ENCODE measurements at regions not wholly inside any gene's neighbourhood (a gene's known extent, or its start where the extent isn't known, plus 50 kb on each side); places are given as distances from the start of the nearest gene placed in this dataset.

DNA sequence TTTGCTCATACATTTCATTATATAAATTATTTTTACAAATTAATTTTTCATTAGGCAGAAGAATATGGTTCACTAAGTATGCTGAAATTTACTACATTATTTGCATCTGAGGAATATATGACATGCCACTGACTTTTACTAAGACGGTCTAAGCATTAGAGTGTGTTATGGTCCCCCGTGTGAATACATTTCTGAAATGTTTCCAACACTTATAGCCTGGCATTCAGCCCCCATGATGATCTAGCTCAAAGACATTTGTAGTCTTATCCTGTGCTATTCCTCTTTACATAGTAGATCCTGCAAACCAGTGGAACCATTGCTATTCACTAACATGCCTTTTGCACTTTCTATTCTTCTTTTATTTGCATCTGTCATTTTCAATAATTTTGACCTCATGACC, 1878.0 kb downstream of the MRPL39 start:
- no peak overlapping the region for H2AFZ ChIP-seq (ENCODE audit: low read length)
- no peaks in the 10 kb centered on the region for H3K36me3 ChIP-seq (replicated peaks; ENCODE audit: insufficient read depth, low read length)
- no peak overlapping the region for H3K4me2 ChIP-seq (ENCODE audit: low read depth, low read length)
- no peaks in the 10 kb centered on the region for H3K4me1 ChIP-seq (ENCODE audit: low read length)
- H3K9me3 ChIP-seq (replicated peaks; ENCODE audit: insufficient read depth, low read length): no peaks in the 10 kb centered on the region
- H3K4me3 ChIP-seq (ENCODE audit: low read length): no peak overlapping the region
- H3K79me2 ChIP-seq (ENCODE audit: low read length): no peaks in the 10 kb centered on the region
- no peak overlapping the region for H3K9ac ChIP-seq (ENCODE audit: low read length)
- TF ChIP-seq EZH2 (optimal IDR thresholded peaks at IDR 0.05; ENCODE audit: low read depth, low read length): no peak
- TF ChIP-seq CTCF (IDR thresholded peaks at IDR 0.05; ENCODE audit: low read length): no peak
- TF ChIP-seq EZH2phosphoT487 (IDR thresholded peaks at IDR 0.05; ENCODE audit: low read length): no peak
- DNase-seq: no peak
- no peak overlapping the region for H3K27ac ChIP-seq (ENCODE audit: low read length)
- no peaks in the 10 kb centered on the region for H3K27me3 ChIP-seq (replicated peaks; ENCODE audit: insufficient read depth, low read length)
- no peaks in the 10 kb centered on the region for H3K9me2 ChIP-seq (replicated peaks; ENCODE audit: insufficient read depth, low read length)
- no peaks in the 10 kb centered on the region for H4K20me1 ChIP-seq (ENCODE audit: insufficient read depth, low read length)
- no peaks in the 10 kb centered on the region for H3F3A ChIP-seq (ENCODE audit: insufficient read depth, low read length)

DNA sequence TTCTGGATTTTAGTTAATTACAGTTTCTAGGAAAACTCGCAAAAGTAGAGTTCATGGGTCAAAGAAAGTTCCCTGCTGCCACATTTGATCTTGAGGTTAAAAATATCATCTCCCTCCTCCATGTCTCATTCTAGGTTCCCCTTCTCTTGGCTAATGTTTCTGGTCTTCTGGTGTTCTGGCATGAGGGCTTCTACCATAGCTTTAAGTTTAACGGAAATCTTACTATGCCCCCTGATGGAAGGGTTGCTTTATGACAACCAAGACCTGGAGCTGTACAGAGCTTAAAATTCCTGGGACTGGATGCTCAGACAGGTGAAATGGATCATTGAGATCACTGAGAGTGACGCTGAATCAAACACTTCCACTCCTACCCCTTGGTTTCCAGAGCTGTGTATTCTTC, 1881.7 kb downstream of the MRPL39 start:
- Histone ChIP-seq H3K9me3 (replicated peaks; ENCODE audit: insufficient read depth, low read length) (no peaks in the 10 kb centered on the region), H2AFZ (ENCODE audit: low read length) (no peak overlapping the region), H3K27me3 (replicated peaks; ENCODE audit: insufficient read depth, low read length) (no peaks in the 10 kb centered on the region), H3F3A (ENCODE audit: insufficient read depth, low read length) (no peaks in the 10 kb centered on the region), H3K4me2 (ENCODE audit: low read depth, low read length) (no peak overlapping the region), H3K9ac (ENCODE audit: low read length) (no peak overlapping the region), H3K9me2 (replicated peaks; ENCODE audit: insufficient read depth, low read length) (no peaks in the 10 kb centered on the region), H3K4me1 (ENCODE audit: low read length) (no peaks in the 10 kb centered on the region), H3K27ac (ENCODE audit: low read length) (no peak overlapping the region), H4K20me1 (ENCODE audit: insufficient read depth, low read length) (no peaks in the 10 kb centered on the region), H3K4me3 (ENCODE audit: low read length) (no peak overlapping the region), H3K79me2 (ENCODE audit: low read length) (no peaks in the 10 kb centered on the region), H3K36me3 (replicated peaks; ENCODE audit: insufficient read depth, low read length) (no peaks in the 10 kb centered on the region)
- DNase-seq: no peak
- no peak for TF ChIP-seq EZH2phosphoT487 (IDR thresholded peaks at IDR 0.05; ENCODE audit: low read length)
- TF ChIP-seq CTCF (IDR thresholded peaks at IDR 0.05; ENCODE audit: low read length): no peak
- no peak for TF ChIP-seq EZH2 (optimal IDR thresholded peaks at IDR 0.05; ENCODE audit: low read depth, low read length)

DNA sequence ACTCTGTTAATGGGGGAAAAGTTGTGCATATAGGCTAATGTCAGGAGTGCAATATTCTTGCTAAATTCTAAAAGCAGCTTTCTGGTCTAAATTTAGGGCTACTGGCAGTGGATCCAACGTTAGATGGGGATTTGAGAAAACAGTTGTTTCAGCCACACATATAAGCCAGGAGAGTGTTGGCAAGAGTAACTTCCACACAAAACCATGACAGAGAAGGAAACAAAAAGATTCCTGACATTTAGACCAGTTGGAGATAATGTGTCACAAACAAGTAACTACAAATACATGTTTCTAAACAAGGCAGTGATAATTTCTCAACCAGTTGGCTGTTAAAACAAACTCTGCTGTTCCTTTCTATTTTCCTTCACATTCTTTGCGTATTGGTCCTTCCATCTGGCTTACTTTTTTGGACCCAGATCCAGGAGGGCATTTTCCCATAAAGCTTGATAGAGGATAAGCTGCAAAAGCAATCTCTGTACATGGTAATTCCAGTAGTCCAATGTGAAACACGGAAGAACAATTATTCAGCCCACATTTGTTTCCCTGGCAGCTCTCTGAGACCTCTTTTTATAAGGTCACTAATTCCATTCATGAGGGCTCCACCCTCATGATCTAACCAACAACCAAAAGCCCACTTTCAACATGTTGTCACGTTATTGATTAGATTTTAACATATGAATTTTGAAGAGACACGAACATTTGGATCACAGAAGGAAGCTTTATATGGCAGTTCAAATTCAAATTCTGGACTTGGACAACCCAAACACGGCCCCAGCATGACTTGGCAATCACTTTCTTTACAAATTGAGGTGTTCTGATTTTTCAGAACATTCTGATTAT, 1888.6 kb downstream of the MRPL39 start:
- no peaks in the 10 kb centered on the region for H3K4me1 ChIP-seq (ENCODE audit: low read length)
- no peak overlapping the region for H3K4me2 ChIP-seq (ENCODE audit: low read depth, low read length)
- H3K27me3 ChIP-seq (replicated peaks; ENCODE audit: insufficient read depth, low read length): no peaks in the 10 kb centered on the region
- TF ChIP-seq CTCF (IDR thresholded peaks at IDR 0.05; ENCODE audit: low read length) (no peak), EZH2 (optimal IDR thresholded peaks at IDR 0.05; ENCODE audit: low read depth, low read length) (no peak), EZH2phosphoT487 (IDR thresholded peaks at IDR 0.05; ENCODE audit: low read length) (no peak)
- H3K9me3 ChIP-seq (replicated peaks; ENCODE audit: insufficient read depth, low read length): no peaks in the 10 kb centered on the region
- no peaks in the 10 kb centered on the region for H3K79me2 ChIP-seq (ENCODE audit: low read length)
- H3F3A ChIP-seq (ENCODE audit: insufficient read depth, low read length): no peaks in the 10 kb centered on the region
- H3K4me3 ChIP-seq (ENCODE audit: low read length): no peak overlapping the region
- H3K9ac ChIP-seq (ENCODE audit: low read length): no peak overlapping the region
- no peak overlapping the region for H3K27ac ChIP-seq (ENCODE audit: low read length)
- H3K9me2 ChIP-seq (replicated peaks; ENCODE audit: insufficient read depth, low read length): no peaks in the 10 kb centered on the region
- no peaks in the 10 kb centered on the region for H4K20me1 ChIP-seq (ENCODE audit: insufficient read depth, low read length)
- H3K36me3 ChIP-seq (replicated peaks; ENCODE audit: insufficient read depth, low read length): no peaks in the 10 kb centered on the region
- DNase-seq: no peak
- H2AFZ ChIP-seq (ENCODE audit: low read length): no peak overlapping the region
